Stomach (tissue), 4 donors: ENCODE measurements at regions not wholly inside any gene's neighbourhood (a gene's known extent, or its start where the extent isn't known, plus 50 kb on each side); places are given as distances from the start of the nearest gene placed in this dataset.

Source experiments
- CTCF ChIP-seq, 7 experiments: fragments of 450-650 bp in 4 of 7; fragments of 200-600 bp in 3 of 7; sonication (generic) in 3 of 7; IDR thresholded peaks; one replicate each; pipeline ENCODE4 v1.5.1; 2016 to 2019; ENCODE audit warnings: antibody characterized with exemption in 7 of 7, control low read depth in 2 of 7, mild to moderate bottlenecking in 1 of 7
- EP300 ChIP-seq: sonication (generic); formaldehyde crosslinking; IDR thresholded peaks from one replicate; pipeline ENCODE4 v1.6.1; 2017; ENCODE audit warnings: antibody characterized with exemption
- POLR2A ChIP-seq, 4 donors: fragments of 450-650 bp; IDR thresholded peaks; one replicate each; pipeline ENCODE4 v1.6.1; 2016; ENCODE audit warnings: antibody characterized with exemption in 4 of 4, control low read depth in 2 of 4, mild to moderate bottlenecking in 1 of 4, moderate library complexity in 1 of 4
- POLR2AphosphoS5 ChIP-seq, 3 donors: sonication (generic); formaldehyde crosslinking; IDR thresholded peaks; one replicate each; pipeline ENCODE4 v1.6.1; 2016; ENCODE audit warnings: antibody characterized with exemption in 3 of 3

GRCh38 chr10:8591640-8592039 is 537.2 kb downstream of the GATA3 start:
- TF ChIP-seq CTCF (IDR thresholded peaks at IDR 0.05) (no peak), POLR2A (IDR thresholded peaks at IDR 0.05) (no peak), POLR2AphosphoS5 (IDR thresholded peaks at IDR 0.05) (no peak), EP300 (no peak)
